Activated naive CD8-positive, alpha-beta T cell (primary cell): ENCODE measurements at regions not wholly inside any gene's neighbourhood (a gene's known extent, or its start where the extent isn't known, plus 50 kb on each side); places are given as distances from the start of the nearest gene placed in this dataset.

ENCODE experiments used
- H3K27ac Mint-ChIP-seq: one replicate; pipeline ENCODE4 v1.8.0; 2021; ENCODE audit warnings: mixed read lengths
- H3K27me3 Mint-ChIP-seq: one replicate; pipeline ENCODE4 v1.8.0; 2021; ENCODE audit warnings: mixed read lengths
- H3K36me3 Mint-ChIP-seq: one replicate; pipeline ENCODE4 v1.8.0; 2021; ENCODE audit warnings: mixed read lengths
- H3K4me1 Mint-ChIP-seq: one replicate; pipeline ENCODE4 v1.8.0; 2021; ENCODE audit warnings: low read depth, mixed read lengths
- H3K4me3 Mint-ChIP-seq: one replicate; pipeline ENCODE4 v1.8.0; 2021; ENCODE audit warnings: mild to moderate bottlenecking, mixed read lengths
- H3K9me3 Mint-ChIP-seq: one replicate; pipeline ENCODE4 v1.8.0; 2021; ENCODE audit warnings: low read depth, mixed read lengths

GRCh38 chr13:91078093-91078679 is 269.3 kb upstream of the MIR17HG start:
- no peak overlapping the region for H3K4me3 Mint-ChIP-seq
- H3K4me1 Mint-ChIP-seq = no peaks in the 10 kb centered on the region
- H3K27me3 Mint-ChIP-seq = peaks cover 4% of the 10 kb centered on the region
- peaks cover 5% of the 10 kb centered on the region for H3K9me3 Mint-ChIP-seq
- H3K36me3 Mint-ChIP-seq = no peaks in the 10 kb centered on the region
- no peak overlapping the region for H3K27ac Mint-ChIP-seq

- no peaks in the 10 kb centered on the region for H3K4me1 Mint-ChIP-seq
- H3K27me3 Mint-ChIP-seq = peaks cover 4% of the 10 kb centered on the region
- no peak overlapping the region for H3K4me3 Mint-ChIP-seq
- peaks cover 5% of the 10 kb centered on the region for H3K9me3 Mint-ChIP-seq
- H3K27ac Mint-ChIP-seq = no peak overlapping the region
- H3K36me3 Mint-ChIP-seq = no peaks in the 10 kb centered on the region
Observed at GRCh38 chr13:91079176-91079575, 268.3 kb upstream of the MIR17HG start.

- Mint-ChIP-seq H3K27ac (no peak overlapping the region), H3K36me3 (no peaks in the 10 kb centered on the region), H3K9me3 (peaks cover 5% of the 10 kb centered on the region)
Observed at GRCh38 chr13:91085127-91085526, 262.4 kb upstream of the MIR17HG start.

DNA sequence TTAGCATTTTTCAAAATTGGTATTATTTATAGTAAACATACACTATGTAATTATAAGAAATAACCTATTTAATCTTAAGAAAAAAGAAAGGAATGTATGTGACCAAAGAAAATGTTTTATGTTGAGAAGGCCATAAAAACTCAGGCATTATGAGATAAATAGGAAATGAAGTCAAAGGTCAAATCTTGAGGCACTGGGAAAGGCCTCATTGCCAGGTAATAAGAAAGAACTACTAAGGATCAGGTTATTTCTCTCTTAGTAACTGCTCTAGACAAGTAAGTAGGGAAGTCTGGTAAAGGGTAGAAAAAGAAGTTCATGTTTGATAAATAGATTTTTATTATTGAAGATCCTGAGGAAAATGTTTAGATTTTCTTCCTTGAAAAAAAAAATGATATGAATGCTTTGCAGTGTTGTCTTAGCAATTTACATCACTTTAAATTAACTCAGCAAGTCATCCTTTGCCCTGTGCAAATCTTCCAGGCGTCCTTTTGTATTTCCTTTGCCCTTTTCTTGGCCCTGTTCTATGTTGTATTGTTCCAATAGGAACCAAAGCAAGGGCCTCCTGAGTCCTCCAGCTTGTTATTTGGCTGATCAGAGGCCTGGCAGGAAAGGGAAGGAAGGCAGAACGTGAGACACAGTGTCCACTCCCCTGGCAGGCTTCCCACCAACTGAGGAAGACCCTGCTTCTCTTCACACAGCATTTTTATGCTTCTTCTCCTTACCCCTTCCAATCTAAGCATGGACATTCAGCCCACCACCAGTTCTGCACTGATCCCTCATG is 260.4 kb upstream of the MIR17HG start:
- no peaks in the 10 kb centered on the region for H3K4me1 Mint-ChIP-seq
- H3K27me3 Mint-ChIP-seq = no peaks in the 10 kb centered on the region
- H3K9me3 Mint-ChIP-seq = peaks cover 5% of the 10 kb centered on the region
- no peaks in the 10 kb centered on the region for H3K36me3 Mint-ChIP-seq
- no peak overlapping the region for H3K27ac Mint-ChIP-seq
- no peak overlapping the region for H3K4me3 Mint-ChIP-seq

More at GRCh38 chr13:91085127-91085526, 262.4 kb upstream of the MIR17HG start:
- H3K27me3 Mint-ChIP-seq = peaks cover 4% of the 10 kb centered on the region
- no peaks in the 10 kb centered on the region for H3K4me1 Mint-ChIP-seq
- H3K4me3 Mint-ChIP-seq = no peak overlapping the region

- H3K9me3 Mint-ChIP-seq = no peaks in the 10 kb centered on the region
Observed at GRCh38 chr13:91097269-91097668, 250.2 kb upstream of the MIR17HG start.

GRCh38 chr13:91099877-91100276 is 247.6 kb upstream of the MIR17HG start:
- H3K27me3 Mint-ChIP-seq = peaks cover 6% of the 10 kb centered on the region
- H3K9me3 Mint-ChIP-seq = no peaks in the 10 kb centered on the region
- no peak overlapping the region for H3K4me3 Mint-ChIP-seq
- no peak overlapping the region for H3K27ac Mint-ChIP-seq
- H3K36me3 Mint-ChIP-seq = no peaks in the 10 kb centered on the region
- H3K4me1 Mint-ChIP-seq = no peaks in the 10 kb centered on the region

More at GRCh38 chr13:91097269-91097668, 250.2 kb upstream of the MIR17HG start:
- Mint-ChIP-seq H3K27me3 (peaks cover 5% of the 10 kb centered on the region), H3K36me3 (no peaks in the 10 kb centered on the region), H3K4me3 (no peak overlapping the region), H3K4me1 (no peaks in the 10 kb centered on the region), H3K27ac (no peak overlapping the region)

DNA sequence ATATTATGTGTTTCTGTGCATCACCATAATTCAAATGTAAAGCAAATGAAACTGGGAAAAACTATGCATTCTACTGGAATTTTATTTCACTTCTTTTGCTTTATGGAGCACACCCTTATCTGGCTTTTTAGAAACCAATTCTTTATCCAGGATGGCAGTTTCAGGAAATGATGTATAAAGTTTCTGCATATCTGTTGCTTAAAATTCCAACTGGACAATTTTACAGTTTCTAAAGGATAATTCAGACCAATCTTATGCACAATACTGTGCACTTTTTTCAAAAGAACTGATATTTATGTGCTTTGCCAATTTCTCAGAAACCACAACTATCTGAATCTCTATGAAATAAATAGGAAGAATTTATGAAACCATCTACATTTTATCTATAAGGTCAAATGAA is 246.5 kb upstream of the MIR17HG start:
- Mint-ChIP-seq H3K9me3 (no peaks in the 10 kb centered on the region), H3K27me3 (peaks cover 6% of the 10 kb centered on the region), H3K4me3 (no peak overlapping the region), H3K36me3 (no peaks in the 10 kb centered on the region), H3K27ac (no peak overlapping the region), H3K4me1 (no peaks in the 10 kb centered on the region)

GRCh38 chr13:91101381-91101780 is 246.1 kb upstream of the MIR17HG start:
- no peaks in the 10 kb centered on the region for H3K9me3 Mint-ChIP-seq
- no peak overlapping the region for H3K4me3 Mint-ChIP-seq
- no peaks in the 10 kb centered on the region for H3K36me3 Mint-ChIP-seq
- H3K27me3 Mint-ChIP-seq = peaks cover 6% of the 10 kb centered on the region
- no peaks in the 10 kb centered on the region for H3K4me1 Mint-ChIP-seq
- H3K27ac Mint-ChIP-seq = no peak overlapping the region

DNA sequence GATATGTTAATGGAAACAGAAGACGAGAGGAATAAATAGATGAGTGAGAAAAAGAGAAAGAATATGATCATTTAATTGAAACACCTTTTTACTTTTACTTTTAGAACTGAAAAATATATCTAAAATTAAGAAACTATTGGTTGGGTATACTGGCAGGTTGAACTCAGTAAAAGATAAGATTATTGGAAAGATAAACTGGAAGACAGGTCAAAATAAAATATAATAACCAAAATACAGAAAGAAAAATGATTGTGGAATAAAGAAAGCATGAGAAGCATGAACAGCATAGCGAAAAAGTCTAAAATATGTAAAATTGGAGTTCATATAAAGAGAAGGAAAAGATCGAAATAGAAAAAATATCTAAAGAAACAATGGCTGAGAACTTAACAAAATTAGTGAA is 242.2 kb upstream of the MIR17HG start:
- Mint-ChIP-seq H3K4me3 (no peak overlapping the region), H3K27ac (no peak overlapping the region), H3K27me3 (peaks cover 4% of the 10 kb centered on the region), H3K9me3 (no peaks in the 10 kb centered on the region), H3K4me1 (no peaks in the 10 kb centered on the region), H3K36me3 (no peaks in the 10 kb centered on the region)

- Mint-ChIP-seq H3K36me3 (no peaks in the 10 kb centered on the region), H3K4me1 (no peaks in the 10 kb centered on the region), H3K27ac (no peak overlapping the region), H3K9me3 (no peaks in the 10 kb centered on the region), H3K27me3 (peaks cover 4% of the 10 kb centered on the region), H3K4me3 (no peak overlapping the region)
Observed at GRCh38 chr13:91106565-91106964, 240.9 kb upstream of the MIR17HG start.

DNA sequence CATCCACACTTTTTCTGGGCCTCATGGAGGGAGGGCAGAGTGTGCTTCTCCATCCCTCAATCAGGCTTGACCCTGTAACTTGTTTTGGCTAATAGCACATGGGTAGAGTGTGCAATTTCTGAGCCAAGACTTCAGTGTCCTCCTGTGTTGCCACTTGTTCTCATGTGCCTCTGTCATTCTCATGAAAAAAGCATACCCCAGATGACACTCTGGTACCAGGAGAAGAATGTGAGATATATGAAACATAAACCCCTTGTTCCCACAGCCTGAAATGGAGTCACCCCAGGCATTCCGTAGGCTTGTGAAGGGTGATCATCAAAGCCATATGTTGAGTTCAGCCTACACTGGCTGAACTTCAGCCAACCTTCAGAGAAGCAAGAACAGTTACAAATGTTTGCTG is 239.2 kb upstream of the MIR17HG start:
- no peaks in the 10 kb centered on the region for H3K4me1 Mint-ChIP-seq
- no peaks in the 10 kb centered on the region for H3K36me3 Mint-ChIP-seq
- H3K4me3 Mint-ChIP-seq = no peak overlapping the region
- no peaks in the 10 kb centered on the region for H3K9me3 Mint-ChIP-seq
- no peaks in the 10 kb centered on the region for H3K27me3 Mint-ChIP-seq
- H3K27ac Mint-ChIP-seq = no peak overlapping the region

- Mint-ChIP-seq H3K4me3 (no peak overlapping the region), H3K27me3 (no peaks in the 10 kb centered on the region), H3K36me3 (no peaks in the 10 kb centered on the region), H3K9me3 (peaks cover 4% of the 10 kb centered on the region), H3K27ac (no peak overlapping the region), H3K4me1 (no peaks in the 10 kb centered on the region)
Observed at GRCh38 chr13:91111476-91112200, 235.8 kb upstream of the MIR17HG start.

DNA sequence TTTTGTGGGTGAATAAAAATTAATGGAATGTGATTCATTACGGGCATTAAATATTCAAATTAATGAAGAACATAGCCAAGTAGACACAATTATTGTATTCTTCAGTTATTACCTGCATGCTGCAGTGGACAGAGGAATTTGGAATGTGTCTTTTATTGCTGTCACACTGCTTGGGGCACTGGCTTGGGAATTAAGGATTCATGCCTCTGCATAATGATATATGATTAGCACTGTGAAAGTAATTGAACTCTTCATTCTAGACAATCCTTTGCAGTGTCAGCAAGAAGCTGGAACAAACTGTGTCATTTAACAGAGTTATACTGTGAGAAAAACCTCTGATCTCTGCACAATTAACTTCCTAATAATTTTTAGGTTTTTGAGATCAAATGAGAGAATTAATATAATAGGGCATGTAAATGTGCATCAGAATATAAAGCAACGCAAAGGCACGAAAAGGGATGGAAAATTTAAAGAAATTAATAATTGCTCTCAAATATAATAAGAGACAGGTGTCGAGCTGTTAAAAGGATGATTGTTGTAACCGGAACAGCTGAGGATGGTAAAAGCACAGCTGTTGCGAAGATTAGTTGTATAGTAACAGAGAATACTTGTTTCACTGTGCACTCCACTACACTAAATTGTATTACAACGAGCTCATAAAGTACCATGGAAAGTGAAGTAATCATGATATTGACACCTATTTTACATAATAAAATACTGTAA is 235.1 kb upstream of the MIR17HG start:
- H3K9me3 Mint-ChIP-seq = peaks cover 4% of the 10 kb centered on the region
- H3K4me1 Mint-ChIP-seq = no peaks in the 10 kb centered on the region
- no peak overlapping the region for H3K4me3 Mint-ChIP-seq
- no peak overlapping the region for H3K27ac Mint-ChIP-seq
- peaks cover under 1% of the 10 kb centered on the region for H3K27me3 Mint-ChIP-seq
- no peaks in the 10 kb centered on the region for H3K36me3 Mint-ChIP-seq

DNA sequence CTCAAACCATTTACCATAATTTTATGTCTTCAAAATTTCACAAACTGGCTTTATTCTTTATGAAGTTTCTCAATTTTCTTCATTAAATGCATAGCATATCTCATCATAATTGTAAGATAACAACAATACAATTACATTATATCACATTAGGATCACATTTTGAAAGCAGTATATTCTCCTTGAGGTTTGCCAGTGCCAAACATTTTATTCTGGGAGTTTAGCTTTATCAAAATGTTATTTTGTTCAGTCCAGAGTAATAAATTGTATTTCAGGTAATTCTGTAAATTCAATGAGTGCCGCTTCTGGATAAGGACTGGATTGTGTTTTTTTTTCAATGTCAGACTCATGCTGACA is 234.6 kb upstream of the MIR17HG start:
- Mint-ChIP-seq H3K4me3 (no peak overlapping the region), H3K4me1 (no peaks in the 10 kb centered on the region), H3K36me3 (no peaks in the 10 kb centered on the region), H3K27me3 (peaks cover 2% of the 10 kb centered on the region), H3K9me3 (peaks cover 4% of the 10 kb centered on the region), H3K27ac (no peak overlapping the region)

DNA sequence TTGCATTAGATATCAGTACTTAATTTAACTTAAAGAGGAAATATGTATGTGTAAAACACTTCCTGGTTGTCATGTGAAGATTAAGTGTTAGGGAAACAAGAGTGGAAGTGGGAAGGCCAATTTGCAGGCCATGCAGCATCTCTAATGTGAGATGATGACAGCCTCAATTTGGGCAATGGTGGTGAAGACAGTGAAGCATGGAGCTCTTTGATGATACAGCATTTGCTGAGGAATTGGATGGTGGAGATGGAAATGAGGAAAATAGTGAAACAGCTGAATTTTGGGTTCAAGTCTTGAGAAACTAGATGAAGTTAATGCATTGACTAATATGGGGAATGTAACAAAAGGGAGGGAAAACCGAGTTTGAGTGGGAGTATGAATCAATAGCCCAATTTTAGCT is 231.7 kb upstream of the MIR17HG start:
- Mint-ChIP-seq H3K9me3 (peaks cover 4% of the 10 kb centered on the region), H3K36me3 (no peaks in the 10 kb centered on the region), H3K27ac (no peak overlapping the region), H3K4me3 (no peak overlapping the region), H3K27me3 (peaks cover 3% of the 10 kb centered on the region), H3K4me1 (no peaks in the 10 kb centered on the region)
